HG02852 (cell line): ENCODE measurements at regions not wholly inside any gene's neighbourhood (a gene's known extent, or its start where the extent isn't known, plus 50 kb on each side); places are given as distances from the start of the nearest gene placed in this dataset.

Experiments used
- ATAC-seq: cut with Tn5 transposase; IDR thresholded peaks from one replicate; pipeline ENCODE4 v1.9.1; 2021; ENCODE audit warnings: mild to moderate bottlenecking, moderate library complexity; ENCODE audit not compliant: unreplicated experiment

- ATAC-seq: no peak
Measured at GRCh38 chr6:95489185-95489863, 88.0 kb upstream of the MANEA start.

GRCh38 chr6:95496769-95497426 lies 80.4 kb upstream of the MANEA start:
- ATAC-seq: no peak

- ATAC-seq: no peak
Measured at GRCh38 chr6:95501032-95501904, 76.1 kb upstream of the MANEA start.

GRCh38 chr6:95503568-95503967 lies 73.8 kb upstream of the MANEA start:
- ATAC-seq: no peak

- no peak for ATAC-seq
Measured at GRCh38 chr6:95511404-95511803, 65.9 kb upstream of the MANEA start.

- ATAC-seq: no peak
Measured at GRCh38 chr6:95515975-95516374, 61.4 kb upstream of the MANEA start.

- no peak for ATAC-seq
Measured at GRCh38 chr6:95517004-95517403, 60.3 kb upstream of the MANEA start.

- ATAC-seq: no peak
Measured at GRCh38 chr6:95517568-95517967, 59.8 kb upstream of the MANEA start.

- no peak for ATAC-seq
Measured at GRCh38 chr6:95518630-95519227, 58.6 kb upstream of the MANEA start.

- no peak for ATAC-seq
Measured at GRCh38 chr6:95519228-95520037, 57.9 kb upstream of the MANEA start.

GRCh38 chr6:95521181-95521580 lies 56.2 kb upstream of the MANEA start:
- no peak for ATAC-seq
